IMR-90 (cell line): ENCODE measurements at regions not wholly inside any gene's neighbourhood (a gene's known extent, or its start where the extent isn't known, plus 50 kb on each side); places are given as distances from the start of the nearest gene placed in this dataset.

ENCODE experiments used
- ATAC-seq: fragments of 200-7000 bp; cut with Tn5 transposase; 2 replicates; pipeline ENCODE4 v1.9.1; 2020; ENCODE audit warnings: low read depth, mild to moderate bottlenecking, moderate library complexity
- BruUV-seq: library from RNA; stranded (reverse); fragments of 400-500 nt; replicated peaks from 2 replicates; lab custom pipeline; 2021; lab: Mats Ljungman, UMichigan
- CTCF ChIA-PET: fragments of 300-600 bp; formaldehyde crosslinking; extraction: SDS; loops from one replicate; lab custom pipeline; 2021; ENCODE audit warnings: antibody characterized with exemption; lab: Yijun Ruan, JAX
- POLR2A ChIA-PET: fragments of 300-600 bp; sonication (Branson Sonifier 250); formaldehyde crosslinking; loops from one replicate; lab custom pipeline; 2022; ENCODE audit warnings: antibody characterized with exemption; ENCODE audit not compliant: unreplicated experiment; lab: Charles Lee
- DNase-seq: peaks from one replicate; pipeline ENCODE4 v3.0.0; 2013
- H2AFZ ChIP-seq: replicated peaks from 2 replicates; pipeline ENCODE3; 2013; ENCODE audit warnings: low read length, mild to moderate bottlenecking; ENCODE audit not compliant: poor library complexity
- H2AK5ac ChIP-seq: 2 replicates; pipeline ENCODE4 v1.6.1; 2013; ENCODE audit warnings: low read depth, low read length, inconsistent platforms
- H2AK9ac ChIP-seq: replicated peaks from 2 replicates; pipeline ENCODE3; 2013; ENCODE audit warnings: mild to moderate bottlenecking, low read depth, low read length, moderate library complexity; ENCODE audit not compliant: poor library complexity
- H2BK120ac ChIP-seq: 2 replicates; pipeline ENCODE4 v1.6.1; 2013; ENCODE audit warnings: low read depth, low read length, inconsistent platforms
- H2BK15ac ChIP-seq: 3 replicates; pipeline ENCODE4 v1.6.1; 2013; ENCODE audit warnings: low read depth, low read length, inconsistent platforms
- H2BK20ac ChIP-seq: 2 replicates; pipeline ENCODE4 v1.6.1; 2013; ENCODE audit warnings: low read depth, mild to moderate bottlenecking, inconsistent platforms, low read length, moderate library complexity
- H2BK5ac ChIP-seq: 2 replicates; pipeline ENCODE4 v1.6.1; 2013; ENCODE audit warnings: mild to moderate bottlenecking, low read depth, low read length, inconsistent platforms; ENCODE audit not compliant: poor library complexity, severe bottlenecking
- H3K14ac ChIP-seq: replicated peaks from 2 replicates; pipeline ENCODE4 v1.6.1; 2013; ENCODE audit warnings: low read depth, low read length, inconsistent platforms
- H3K18ac ChIP-seq: 2 replicates; pipeline ENCODE4 v1.6.1; 2013; ENCODE audit warnings: low read depth, low read length, control low read depth
- H3K23ac ChIP-seq: 2 replicates; pipeline ENCODE4 v1.6.1; 2013; ENCODE audit warnings: low read depth, low read length, inconsistent platforms
- H3K27ac ChIP-seq: 2 replicates; pipeline ENCODE4 v1.5.1; 2013; ENCODE audit warnings: mild to moderate bottlenecking, control low read depth, low read length; ENCODE audit not compliant: insufficient read depth
- H3K27me3 ChIP-seq: 2 replicates; pipeline ENCODE4 v1.6.1; 2013; ENCODE audit warnings: low read length; ENCODE audit not compliant: control insufficient read depth, insufficient read depth
- H3K36me3 ChIP-seq: 2 replicates; pipeline ENCODE4 v1.6.1; 2013; ENCODE audit warnings: low read length, mixed read lengths; ENCODE audit not compliant: control insufficient read depth, insufficient read depth
- H3K4ac ChIP-seq: 2 replicates; pipeline ENCODE4 v1.6.1; 2013; ENCODE audit warnings: low read depth, low read length, inconsistent platforms
- H3K4me1 ChIP-seq: 2 replicates; pipeline ENCODE4 v1.6.1; 2013; ENCODE audit warnings: low read length, mixed read lengths; ENCODE audit not compliant: control insufficient read depth, insufficient read depth
- H3K4me2 ChIP-seq: 2 replicates; pipeline ENCODE4 v1.6.1; 2013; ENCODE audit warnings: low read depth, mild to moderate bottlenecking, control low read depth, low read length, moderate library complexity
- H3K4me3 ChIP-seq: 2 replicates; pipeline ENCODE4 v1.5.1; 2013; ENCODE audit warnings: low read depth, mild to moderate bottlenecking, control low read depth, low read length, moderate library complexity; ENCODE audit not compliant: insufficient read depth
- H3K56ac ChIP-seq: 2 replicates; pipeline ENCODE4 v1.6.1; 2013; ENCODE audit warnings: low read length, inconsistent platforms; ENCODE audit not compliant: insufficient read depth; ENCODE audit errors: extremely low read depth
- H3K79me1 ChIP-seq, 2 experiments: 2 replicates each; pipeline ENCODE4 v1.6.1; 2013; ENCODE audit warnings: low read length in 2 of 2, inconsistent platforms in 1 of 2, low read depth in 1 of 2
- H3K9ac ChIP-seq: 2 replicates; pipeline ENCODE4 v1.6.1; 2013; ENCODE audit warnings: low read depth, low read length, control low read depth
- H3K9me1 ChIP-seq: 2 replicates; pipeline ENCODE4 v1.6.1; 2013; ENCODE audit warnings: low read length, inconsistent platforms; ENCODE audit not compliant: insufficient read depth
- H3K9me3 ChIP-seq: 2 replicates; pipeline ENCODE4 v1.6.1; 2013; ENCODE audit warnings: low read length; ENCODE audit not compliant: control insufficient read depth, insufficient read depth
- H4K20me1 ChIP-seq: 2 replicates; pipeline ENCODE4 v1.6.1; 2013; ENCODE audit warnings: low read length, inconsistent platforms; ENCODE audit not compliant: insufficient read depth
- H4K5ac ChIP-seq: 2 replicates; pipeline ENCODE4 v1.6.1; 2013; ENCODE audit warnings: mild to moderate bottlenecking, low read depth, low read length, control low read depth
- H4K8ac ChIP-seq, 2 experiments: 2 replicates each; pipeline ENCODE4 v1.6.1; 2013; ENCODE audit warnings: low read depth in 2 of 2, low read length in 2 of 2, control low read depth in 1 of 2, inconsistent platforms in 1 of 2
- H4K91ac ChIP-seq: 2 replicates; pipeline ENCODE4 v1.6.1; 2013; ENCODE audit warnings: low read depth, low read length, inconsistent platforms; ENCODE audit not compliant: insufficient read depth
- BHLHE40 ChIP-seq: fragments of 150-350 bp; IDR thresholded peaks from 2 replicates; pipeline ENCODE4 v1.6.1; 2016; ENCODE audit warnings: mild to moderate bottlenecking, low read depth, low read length
- CEBPB ChIP-seq: IDR thresholded peaks from 2 replicates; pipeline ENCODE4 v1.6.1; 2012; ENCODE audit warnings: low read depth, low read length, improper control_type of control experiment
- CHD1 ChIP-seq: IDR thresholded peaks from 2 replicates; pipeline ENCODE4 v1.6.1; 2012; ENCODE audit warnings: low read depth, low read length, improper control_type of control experiment
- CTCF ChIP-seq: conservative IDR thresholded peaks from 2 replicates; pipeline ENCODE4 v1.5.1; 2012; ENCODE audit warnings: mild to moderate bottlenecking, low read depth, low read length, improper control_type of control experiment
- MAFK ChIP-seq: IDR thresholded peaks from 2 replicates; pipeline ENCODE4 v1.6.1; 2012; ENCODE audit warnings: low read depth, low read length, improper control_type of control experiment
- MXI1 ChIP-seq: IDR thresholded peaks from 2 replicates; pipeline ENCODE4 v1.6.1; 2012; ENCODE audit warnings: low read depth, mild to moderate bottlenecking, low read length, moderate library complexity, borderline replicate concordance
- NFE2L2 ChIP-seq: fragments of 150-350 bp; IDR thresholded peaks from 2 replicates; pipeline ENCODE4 v1.6.1; 2016; ENCODE audit warnings: low read depth, mild to moderate bottlenecking, low read length
- POLR2A ChIP-seq: IDR thresholded peaks from 2 replicates; pipeline ENCODE4 v1.6.1; 2012; ENCODE audit warnings: mild to moderate bottlenecking, low read depth, low read length
- RAD21 ChIP-seq: IDR thresholded peaks from 2 replicates; pipeline ENCODE4 v1.6.1; 2012; ENCODE audit warnings: low read length, improper control_type of control experiment
- RCOR1 ChIP-seq: IDR thresholded peaks from 2 replicates; pipeline ENCODE4 v1.6.1; 2012; ENCODE audit warnings: mild to moderate bottlenecking, low read length, improper control_type of control experiment; ENCODE audit not compliant: insufficient replicate concordance
- RFX5 ChIP-seq: IDR thresholded peaks from 2 replicates; pipeline ENCODE4 v1.8.0; 2012; ENCODE audit warnings: low read depth, mild to moderate bottlenecking, low read length, moderate library complexity
- SMC3 ChIP-seq: fragments of 150-350 bp; IDR thresholded peaks from 2 replicates; pipeline ENCODE4 v1.6.1; 2016; ENCODE audit warnings: low read depth, mild to moderate bottlenecking, antibody characterized with exemption, low read length, moderate library complexity
- WGBS, 2 experiments: methylation state at CpG; one replicate each; pipeline versions ENCODE4 v1.1.5 to v1.1.7; 2013; ENCODE audit warnings: missing lambda C conversion rate in 2 of 2; ENCODE audit not compliant: insufficient read length in 1 of 2; ENCODE audit errors: extremely low coverage in 2 of 2; 5-methylcytosine and 5-hydroxymethylcytosine counted together
- dilution Hi-C: fragments of 300-500 bp; cut with HindIII; formaldehyde crosslinking; loops from one replicate; pipeline ENCODE4 v1.14.3; 2018; ENCODE audit warnings: low sequenced_read_pairs; ENCODE audit not compliant: unreplicated experiment
- in situ Hi-C: fragments of 300-500 bp; cut with MboI; formaldehyde crosslinking; loops from 3 replicates; pipeline ENCODE4 v1.14.3; 2019; ENCODE audit warnings: low sequenced_read_pairs, inconsistent platforms, mixed read lengths
- intact Hi-C: fragments of 100-400 bp; cut with micrococcal nuclease; formaldehyde crosslinking; loops from 2 replicates; pipeline ENCODE4 v1.10.0; 2022
- TF ChIP-seq, protein P1 (sequence below): fragments of 150-350 bp; IDR thresholded peaks from 2 replicates; pipeline ENCODE4 v1.6.1; 2016; ENCODE audit warnings: low read depth, mild to moderate bottlenecking, low read length, moderate library complexity, borderline replicate concordance
- TF ChIP-seq, protein P2 (sequence below): fragments of 150-350 bp; IDR thresholded peaks from 2 replicates; pipeline ENCODE4 v1.6.1; 2017; ENCODE audit warnings: mild to moderate bottlenecking, antibody characterized with exemption, low read length, low read depth

DNA sequence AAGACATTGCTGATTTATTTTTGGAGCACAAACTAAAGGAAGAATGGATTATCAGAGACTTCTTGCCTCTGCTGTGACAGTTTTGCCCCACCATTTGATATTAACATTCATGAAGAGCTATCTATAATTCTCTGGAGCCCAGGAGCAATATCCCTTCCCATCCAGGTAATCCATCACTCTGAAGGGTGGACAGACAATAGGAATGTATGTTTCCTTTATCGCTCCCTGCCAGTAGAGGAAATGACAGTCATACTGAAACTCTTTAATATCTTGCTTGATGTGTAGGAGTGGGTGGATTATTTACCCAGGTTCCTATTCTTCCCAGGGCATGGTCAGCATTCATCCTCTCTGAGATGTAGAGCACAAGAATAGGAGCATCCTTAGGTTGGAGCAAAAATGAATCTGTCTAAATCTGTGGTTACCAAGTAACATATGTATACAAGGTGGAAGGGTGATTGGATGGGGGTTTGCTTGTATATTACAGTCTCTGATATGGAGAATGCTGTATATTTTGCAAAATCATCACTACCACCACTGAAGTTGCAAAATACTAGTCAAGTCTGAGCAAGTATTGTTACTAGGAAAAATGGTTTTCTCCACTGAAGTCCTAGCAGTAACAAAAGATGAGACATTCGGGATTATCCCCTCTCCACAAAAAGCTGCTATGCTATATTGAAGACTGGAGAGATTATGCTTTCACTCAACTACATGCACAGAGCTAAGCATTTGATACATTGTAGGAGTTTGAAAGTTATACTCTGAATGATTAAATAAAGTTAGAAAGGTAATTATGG lies 151.6 kb downstream of the CBLL2 start:
- Histone ChIP-seq H2AFZ (no peak overlapping the region), H3K9me3 (peaks cover 2% of the 10 kb centered on the region; the same call in 1 of the 2 replicates), H3K4me3 (no peak overlapping the region), H3K4me2 (no peak overlapping the region), H2BK5ac (no peak overlapping the region), H2BK15ac (no peak overlapping the region), H3K56ac (no peak overlapping the region), H2BK120ac (no peak overlapping the region), H3K27ac (no peak overlapping the region), H3K23ac (no peak overlapping the region), H2AK5ac (no peak overlapping the region), H2BK20ac (no peak overlapping the region), H2AK9ac (no peak overlapping the region), H3K18ac (no peak overlapping the region), H3K36me3 (no peaks in the 10 kb centered on the region), H3K9ac (no peak overlapping the region), H3K4me1 (no peaks in the 10 kb centered on the region), H3K9me1 (no peaks in the 10 kb centered on the region), H3K79me1 (no peaks in the 10 kb centered on the region), H3K27me3 (no peaks in the 10 kb centered on the region), H3K4ac (no peak overlapping the region), H4K5ac (no peak overlapping the region), H3K14ac (no peak overlapping the region), H4K91ac (no peak overlapping the region), H4K8ac (no peak overlapping the region), H4K20me1 (no peaks in the 10 kb centered on the region)
- no CpG with 5 or more reads among the region's 2 CpGs for WGBS, 2 experiments
- no peak for ATAC-seq
- TF ChIP-seq SMC3 (no peak), MAFK (no peak), RCOR1 (no peak), RAD21 (no peak), CEBPB (no peak), BHLHE40 (no peak), CHD1 (no peak), MXI1 (no peak), NFE2L2 (no peak), POLR2A (no peak), CTCF (no peak), RFX5 (no peak)
- TF ChIP-seq, protein P1, sequence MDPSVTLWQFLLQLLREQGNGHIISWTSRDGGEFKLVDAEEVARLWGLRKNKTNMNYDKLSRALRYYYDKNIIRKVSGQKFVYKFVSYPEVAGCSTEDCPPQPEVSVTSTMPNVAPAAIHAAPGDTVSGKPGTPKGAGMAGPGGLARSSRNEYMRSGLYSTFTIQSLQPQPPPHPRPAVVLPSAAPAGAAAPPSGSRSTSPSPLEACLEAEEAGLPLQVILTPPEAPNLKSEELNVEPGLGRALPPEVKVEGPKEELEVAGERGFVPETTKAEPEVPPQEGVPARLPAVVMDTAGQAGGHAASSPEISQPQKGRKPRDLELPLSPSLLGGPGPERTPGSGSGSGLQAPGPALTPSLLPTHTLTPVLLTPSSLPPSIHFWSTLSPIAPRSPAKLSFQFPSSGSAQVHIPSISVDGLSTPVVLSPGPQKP = no peak
- TF ChIP-seq, protein P2, sequence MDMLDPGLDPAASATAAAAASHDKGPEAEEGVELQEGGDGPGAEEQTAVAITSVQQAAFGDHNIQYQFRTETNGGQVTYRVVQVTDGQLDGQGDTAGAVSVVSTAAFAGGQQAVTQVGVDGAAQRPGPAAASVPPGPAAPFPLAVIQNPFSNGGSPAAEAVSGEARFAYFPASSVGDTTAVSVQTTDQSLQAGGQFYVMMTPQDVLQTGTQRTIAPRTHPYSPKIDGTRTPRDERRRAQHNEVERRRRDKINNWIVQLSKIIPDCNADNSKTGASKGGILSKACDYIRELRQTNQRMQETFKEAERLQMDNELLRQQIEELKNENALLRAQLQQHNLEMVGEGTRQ = no peak
- intact Hi-C loops = no loop called here
- DNase-seq = no peak
- dilution Hi-C loops = no loop called here
- no TSS peak for BruUV-seq
- ChIA-PET CTCF (no interaction called here), POLR2A (no interaction called here)
- in situ Hi-C loops = no loop called here
